HG03095 (cell line): ENCODE measurements at regions not wholly inside any gene's neighbourhood (a gene's known extent, or its start where the extent isn't known, plus 50 kb on each side); places are given as distances from the start of the nearest gene placed in this dataset.
"Not testable (repeated sequence)": the region's sequence is repeated elsewhere in the genome, so short reads cannot be mapped to it uniquely, and the experiment has no call there.

Source experiments
- ATAC-seq: cut with Tn5 transposase; IDR thresholded peaks from one replicate; pipeline ENCODE4 v1.9.1; 2021; ENCODE audit warnings: moderate library complexity; ENCODE audit not compliant: unreplicated experiment

- ATAC-seq = no peak
These were observed 132.6 kb upstream of the ASCC3 start for GRCh38 chr6:101013612-101014195.

- no peak for ATAC-seq
These were observed 134.4 kb upstream of the ASCC3 start for GRCh38 chr6:101015541-101015940.

- no peak for ATAC-seq
These were observed 135.0 kb upstream of the ASCC3 start for GRCh38 chr6:101016163-101016562.

GRCh38 chr6:101018157-101018556, 137.0 kb upstream of the ASCC3 start:
- no peak for ATAC-seq

GRCh38 chr6:101021504-101021903, 140.4 kb upstream of the ASCC3 start:
- ATAC-seq = no peak

- no peak for ATAC-seq
These were observed 161.8 kb upstream of the ASCC3 start for GRCh38 chr6:101042966-101043365.

- ATAC-seq = no peak
These were observed 177.2 kb upstream of the ASCC3 start for GRCh38 chr6:101058296-101058695.

GRCh38 chr6:101066481-101066880, 185.4 kb upstream of the ASCC3 start:
- ATAC-seq = no peak

GRCh38 chr6:101069191-101069795, 188.2 kb upstream of the ASCC3 start:
- no peak for ATAC-seq

GRCh38 chr6:101070044-101070608, 189.0 kb upstream of the ASCC3 start:
- no peak for ATAC-seq

- ATAC-seq = no peak
These were observed 196.2 kb upstream of the ASCC3 start for GRCh38 chr6:101077344-101077743.

GRCh38 chr6:101079696-101080270, 198.7 kb upstream of the ASCC3 start:
- ATAC-seq = no peak

- ATAC-seq = no peak
These were observed 199.5 kb upstream of the ASCC3 start for GRCh38 chr6:101080597-101080996.

GRCh38 chr6:101083533-101084175, 202.5 kb upstream of the ASCC3 start:
- no peak for ATAC-seq

GRCh38 chr6:101085327-101085726, 204.2 kb upstream of the ASCC3 start:
- no peak for ATAC-seq

- ATAC-seq = no peak
These were observed 205.3 kb upstream of the ASCC3 start for GRCh38 chr6:101086473-101086872.

GRCh38 chr6:101088594-101088993, 207.5 kb upstream of the ASCC3 start:
- ATAC-seq = no peak

- no peak for ATAC-seq
These were observed 208.5 kb upstream of the ASCC3 start for GRCh38 chr6:101089640-101090039.

- no peak for ATAC-seq
These were observed 209.2 kb upstream of the ASCC3 start for GRCh38 chr6:101090281-101090680.

- not testable (repeated sequence) for ATAC-seq
These were observed 217.5 kb upstream of the ASCC3 start for GRCh38 chr6:101098605-101099004.

- no peak for ATAC-seq
These were observed 221.6 kb upstream of the ASCC3 start for GRCh38 chr6:101102702-101103101.

GRCh38 chr6:101108286-101108685, 227.2 kb upstream of the ASCC3 start:
- no peak for ATAC-seq
